IPS-NIHi11 (cell line): ENCODE measurements at regions not wholly inside any gene's neighbourhood (a gene's known extent, or its start where the extent isn't known, plus 50 kb on each side); places are given as distances from the start of the nearest gene placed in this dataset.

ENCODE experiments used
- DNase-seq: peaks from one replicate; pipeline ENCODE4 v3.0.0; 2012; ENCODE audit warnings: mixed read lengths, low spot score

- DNase-seq = no peak
These were observed 490.7 kb upstream of the SULF2 start for GRCh38 chr20:48276021-48276342.

- peak; percentile 41 for DNase-seq
These were observed 490.2 kb upstream of the SULF2 start for GRCh38 chr20:48275286-48276020.

- DNase-seq = no peak
These were observed 488.6 kb upstream of the SULF2 start for GRCh38 chr20:48273843-48274242.

- DNase-seq = no peak
These were observed 485.6 kb upstream of the SULF2 start for GRCh38 chr20:48270885-48271284.

- DNase-seq = no peak
These were observed 482.8 kb upstream of the SULF2 start for GRCh38 chr20:48267860-48268633.

- no peak for DNase-seq
These were observed 481.3 kb upstream of the SULF2 start for GRCh38 chr20:48266571-48266970.

GRCh38 chr20:48265791-48266190 is 480.5 kb upstream of the SULF2 start:
- DNase-seq = no peak

GRCh38 chr20:48262955-48263354 is 477.7 kb upstream of the SULF2 start:
- DNase-seq = no peak

GRCh38 chr20:48262466-48262865 is 477.2 kb upstream of the SULF2 start:
- DNase-seq = no peak

GRCh38 chr20:48261398-48261910 is 476.2 kb upstream of the SULF2 start:
- DNase-seq = no peak

- DNase-seq = no peak
These were observed 475.0 kb upstream of the SULF2 start for GRCh38 chr20:48260129-48260756.

- no peak for DNase-seq
These were observed 474.2 kb upstream of the SULF2 start for GRCh38 chr20:48259456-48259855.

GRCh38 chr20:48257833-48258232 is 472.6 kb upstream of the SULF2 start:
- no peak for DNase-seq

GRCh38 chr20:48247961-48248360 is 462.7 kb upstream of the SULF2 start:
- no peak for DNase-seq

GRCh38 chr20:48246061-48246790 is 460.9 kb upstream of the SULF2 start:
- no peak for DNase-seq

- DNase-seq = no peak
These were observed 457.3 kb upstream of the SULF2 start for GRCh38 chr20:48242623-48243022.

- no peak for DNase-seq
These were observed 456.2 kb upstream of the SULF2 start for GRCh38 chr20:48241482-48241881.

GRCh38 chr20:48238781-48239180 is 453.5 kb upstream of the SULF2 start:
- DNase-seq = no peak

- DNase-seq = no peak
These were observed 453.0 kb upstream of the SULF2 start for GRCh38 chr20:48238326-48238725.

GRCh38 chr20:48236000-48236970 is 451.0 kb upstream of the SULF2 start:
- no peak for DNase-seq

GRCh38 chr20:48234951-48235350 is 449.7 kb upstream of the SULF2 start:
- no peak for DNase-seq
